ENCODE measurements at regions not wholly inside any gene's neighbourhood (a gene's known extent, or its start where the extent isn't known, plus 50 kb on each side); places are given as distances from the start of the nearest gene placed in this dataset.

DNA sequence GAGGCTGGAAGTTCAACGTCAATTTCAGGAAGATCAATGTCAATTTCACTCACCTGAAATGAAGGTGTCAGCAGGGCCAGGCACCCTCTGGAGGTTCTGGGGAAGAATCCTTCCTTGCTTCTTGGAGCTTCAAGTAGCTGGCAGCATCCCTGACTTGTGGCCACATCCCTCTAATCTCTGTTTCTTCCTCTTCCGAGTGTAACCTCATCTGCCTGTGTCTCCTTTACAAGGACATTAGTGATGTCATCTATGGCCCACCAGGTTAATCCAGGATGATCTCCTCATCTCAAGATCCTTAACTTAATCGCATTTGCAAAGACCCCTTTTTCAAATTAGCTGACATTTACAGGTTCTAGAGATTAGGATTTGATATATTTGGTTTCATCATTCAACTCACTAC is 240.8 kb upstream of the MTNR1B start:
- Histone ChIP-seq H3K36me3 (ENCODE audit: insufficient read depth, low read length) (no peaks in the 10 kb centered on the region), H3K27me3 (ENCODE audit: insufficient read depth, low read length, poor library complexity) (no peaks in the 10 kb centered on the region), H3K27ac (ENCODE audit: low read length) (no peak overlapping the region), H3K4me3 (ENCODE audit: low read depth in 1 of 2, low read length in 2 of 2) (no peak overlapping the region), H3K9ac (ENCODE audit: low read depth, low read length) (no peak overlapping the region), H2AFZ (ENCODE audit: low read depth, low read length) (no peak overlapping the region), H3K4me2 (ENCODE audit: insufficient read depth, low read length) (no peak overlapping the region), H4K20me1 (ENCODE audit: insufficient read depth, low read length) (no peaks in the 10 kb centered on the region), H3K79me2 (ENCODE audit: insufficient read depth, low read length) (no peaks in the 10 kb centered on the region), H3K9me3 (ENCODE audit: insufficient read depth, low read length, severe bottlenecking) (no peaks in the 10 kb centered on the region), H3K4me1 (ENCODE audit: insufficient read depth, low read length) (no peaks in the 10 kb centered on the region)
- ATAC-seq (ENCODE audit: insufficient read depth, low read depth) (no peak), DNase-seq (no peak)
- TF ChIP-seq EZH2 (IDR thresholded peaks at IDR 0.05; ENCODE audit: borderline replicate concordance, low read depth, low read length, severe bottlenecking), result no peak
- TF ChIP-seq, protein P1, sequence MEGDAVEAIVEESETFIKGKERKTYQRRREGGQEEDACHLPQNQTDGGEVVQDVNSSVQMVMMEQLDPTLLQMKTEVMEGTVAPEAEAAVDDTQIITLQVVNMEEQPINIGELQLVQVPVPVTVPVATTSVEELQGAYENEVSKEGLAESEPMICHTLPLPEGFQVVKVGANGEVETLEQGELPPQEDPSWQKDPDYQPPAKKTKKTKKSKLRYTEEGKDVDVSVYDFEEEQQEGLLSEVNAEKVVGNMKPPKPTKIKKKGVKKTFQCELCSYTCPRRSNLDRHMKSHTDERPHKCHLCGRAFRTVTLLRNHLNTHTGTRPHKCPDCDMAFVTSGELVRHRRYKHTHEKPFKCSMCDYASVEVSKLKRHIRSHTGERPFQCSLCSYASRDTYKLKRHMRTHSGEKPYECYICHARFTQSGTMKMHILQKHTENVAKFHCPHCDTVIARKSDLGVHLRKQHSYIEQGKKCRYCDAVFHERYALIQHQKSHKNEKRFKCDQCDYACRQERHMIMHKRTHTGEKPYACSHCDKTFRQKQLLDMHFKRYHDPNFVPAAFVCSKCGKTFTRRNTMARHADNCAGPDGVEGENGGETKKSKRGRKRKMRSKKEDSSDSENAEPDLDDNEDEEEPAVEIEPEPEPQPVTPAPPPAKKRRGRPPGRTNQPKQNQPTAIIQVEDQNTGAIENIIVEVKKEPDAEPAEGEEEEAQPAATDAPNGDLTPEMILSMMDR (IDR thresholded peaks at IDR 0.05; ENCODE audit: borderline replicate concordance, extremely low read depth, low read length, poor library complexity, severe bottlenecking), result no peak

DNA sequence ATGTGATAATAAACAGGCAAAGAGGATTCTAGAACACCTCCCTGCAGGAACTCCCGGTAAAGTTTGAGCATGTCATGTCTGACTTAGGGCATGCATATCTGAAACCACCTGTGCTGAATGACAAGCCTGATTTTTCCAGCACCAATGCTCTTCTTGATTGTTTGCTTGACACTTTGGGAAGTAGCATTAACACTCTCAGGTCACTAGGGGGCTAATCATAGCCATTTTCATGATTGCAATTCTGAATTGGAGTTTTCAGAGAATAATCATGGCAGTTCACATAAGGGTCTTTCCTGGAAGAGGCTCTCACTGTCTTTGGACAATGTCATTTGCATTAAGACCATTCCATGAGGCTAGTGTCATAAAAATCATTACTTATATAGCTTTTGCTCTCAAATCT is 234.4 kb upstream of the MTNR1B start:
- DNase-seq, result no peak
- no peaks in the 10 kb centered on the region for H3K36me3 ChIP-seq (ENCODE audit: insufficient read depth, low read length)

DNA sequence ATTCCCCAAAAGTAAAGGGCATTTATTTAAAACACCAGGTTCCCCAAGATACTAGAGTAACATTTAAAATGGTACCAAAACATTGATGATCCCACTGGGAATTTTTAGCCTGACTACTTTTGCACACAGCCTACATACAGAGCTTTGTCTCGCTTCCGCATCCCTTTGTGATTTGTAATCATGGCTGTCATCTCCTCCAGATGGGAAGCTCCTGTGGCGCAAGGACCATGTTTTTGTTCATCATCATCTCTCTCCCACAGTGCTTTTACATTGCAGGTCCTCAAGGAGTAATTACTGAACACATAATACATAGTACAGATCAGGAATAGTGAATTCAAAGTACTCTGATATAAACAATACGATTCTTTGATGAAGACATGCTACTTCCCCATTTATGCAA is 231.2 kb upstream of the MTNR1B start:
- Histone ChIP-seq H3K27me3 (ENCODE audit: insufficient read depth, low read length, poor library complexity) (no peaks in the 10 kb centered on the region), H4K20me1 (ENCODE audit: insufficient read depth, low read length) (no peaks in the 10 kb centered on the region), H3K4me3 (ENCODE audit: low read depth in 1 of 2, low read length in 2 of 2) (no peak overlapping the region), H3K36me3 (ENCODE audit: insufficient read depth, low read length) (no peaks in the 10 kb centered on the region), H3K9me3 (ENCODE audit: insufficient read depth, low read length, severe bottlenecking) (no peaks in the 10 kb centered on the region), H3K27ac (ENCODE audit: low read length) (no peak overlapping the region), H3K4me2 (ENCODE audit: insufficient read depth, low read length) (no peak overlapping the region), H3K4me1 (ENCODE audit: insufficient read depth, low read length) (no peaks in the 10 kb centered on the region), H2AFZ (ENCODE audit: low read depth, low read length) (no peak overlapping the region), H3K9ac (ENCODE audit: low read depth, low read length) (no peak overlapping the region), H3K79me2 (ENCODE audit: insufficient read depth, low read length) (no peaks in the 10 kb centered on the region)
- ATAC-seq (ENCODE audit: insufficient read depth, low read depth) (no peak), DNase-seq (no peak)
- no peak for TF ChIP-seq EZH2 (IDR thresholded peaks at IDR 0.05; ENCODE audit: borderline replicate concordance, low read depth, low read length, severe bottlenecking)
- TF ChIP-seq, protein P1 (IDR thresholded peaks at IDR 0.05; ENCODE audit: borderline replicate concordance, extremely low read depth, low read length, poor library complexity, severe bottlenecking), result no peak

More for the DNA sequence above, 234.4 kb upstream of the MTNR1B start:
- no peaks in the 10 kb centered on the region for H4K20me1 ChIP-seq (ENCODE audit: insufficient read depth, low read length)
- no peaks in the 10 kb centered on the region for H3K9me3 ChIP-seq (ENCODE audit: insufficient read depth, low read length, severe bottlenecking)
- ATAC-seq (ENCODE audit: insufficient read depth, low read depth), result no peak
- TF ChIP-seq, protein P1 (IDR thresholded peaks at IDR 0.05; ENCODE audit: borderline replicate concordance, extremely low read depth, low read length, poor library complexity, severe bottlenecking), result peak; percentile 67
- no peak for TF ChIP-seq EZH2 (IDR thresholded peaks at IDR 0.05; ENCODE audit: borderline replicate concordance, low read depth, low read length, severe bottlenecking)
- H3K27me3 ChIP-seq (ENCODE audit: insufficient read depth, low read length, poor library complexity), result no peaks in the 10 kb centered on the region
- no peaks in the 10 kb centered on the region for H3K4me1 ChIP-seq (ENCODE audit: insufficient read depth, low read length)
- H2AFZ ChIP-seq (ENCODE audit: low read depth, low read length), result no peak overlapping the region
- no peaks in the 10 kb centered on the region for H3K79me2 ChIP-seq (ENCODE audit: insufficient read depth, low read length)
- H3K9ac ChIP-seq (ENCODE audit: low read depth, low read length), result no peak overlapping the region
- no peak overlapping the region for H3K27ac ChIP-seq (ENCODE audit: low read length)
- no peak overlapping the region for H3K4me3 ChIP-seq (ENCODE audit: low read depth in 1 of 2, low read length in 2 of 2)
- no peak overlapping the region for H3K4me2 ChIP-seq (ENCODE audit: insufficient read depth, low read length)

DNA sequence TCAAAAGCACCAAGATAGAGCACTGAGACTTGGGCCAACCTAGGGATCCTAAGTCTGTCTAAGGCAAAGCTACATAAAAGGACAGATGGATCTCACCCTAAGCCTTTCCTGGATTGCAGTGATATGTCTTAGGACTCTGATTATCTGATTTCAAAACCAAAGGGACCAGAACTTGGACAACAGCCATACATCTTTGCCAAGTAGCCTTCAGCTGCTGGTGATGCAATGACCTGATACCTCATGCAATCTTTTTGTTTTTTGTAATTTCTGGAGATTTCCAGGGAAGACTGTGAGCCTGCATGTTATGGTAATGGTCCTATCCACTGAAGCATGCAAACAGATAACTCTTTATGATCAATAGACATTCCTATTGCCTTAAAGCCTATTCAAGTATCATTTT is 230.4 kb upstream of the MTNR1B start:
- ATAC-seq (ENCODE audit: insufficient read depth, low read depth) (no peak), DNase-seq (no peak)
- no peaks in the 10 kb centered on the region for H3K9me3 ChIP-seq (ENCODE audit: insufficient read depth, low read length, severe bottlenecking)
- H4K20me1 ChIP-seq (ENCODE audit: insufficient read depth, low read length), result no peaks in the 10 kb centered on the region
- H3K27ac ChIP-seq (ENCODE audit: low read length), result no peak overlapping the region
- no peak overlapping the region for H3K9ac ChIP-seq (ENCODE audit: low read depth, low read length)
- H3K4me2 ChIP-seq (ENCODE audit: insufficient read depth, low read length), result no peak overlapping the region
- H3K36me3 ChIP-seq (ENCODE audit: insufficient read depth, low read length), result no peaks in the 10 kb centered on the region
- TF ChIP-seq, protein P1 (IDR thresholded peaks at IDR 0.05; ENCODE audit: borderline replicate concordance, extremely low read depth, low read length, poor library complexity, severe bottlenecking), result no peak
- TF ChIP-seq EZH2 (IDR thresholded peaks at IDR 0.05; ENCODE audit: borderline replicate concordance, low read depth, low read length, severe bottlenecking), result no peak
- no peak overlapping the region for H3K4me3 ChIP-seq (ENCODE audit: low read depth in 1 of 2, low read length in 2 of 2)
- peaks cover 7% of the 10 kb centered on the region for H3K4me1 ChIP-seq (ENCODE audit: insufficient read depth, low read length)
- H2AFZ ChIP-seq (ENCODE audit: low read depth, low read length), result no peak overlapping the region
- no peaks in the 10 kb centered on the region for H3K79me2 ChIP-seq (ENCODE audit: insufficient read depth, low read length)
- H3K27me3 ChIP-seq (ENCODE audit: insufficient read depth, low read length, poor library complexity), result no peaks in the 10 kb centered on the region
